Prostate gland (tissue), 2 donors: ENCODE measurements at regions not wholly inside any gene's neighbourhood (a gene's known extent, or its start where the extent isn't known, plus 50 kb on each side); places are given as distances from the start of the nearest gene placed in this dataset.

Source experiments
- CTCF ChIP-seq, 4 experiments: fragments of 200-600 bp in 2 of 4; fragments of 450-650 bp in 2 of 4; sonication (generic) in 2 of 4; IDR thresholded peaks; 1 replicate in 3 of 4; 2 replicates in 1 of 4; pipeline ENCODE4 v1.5.1; 2016 to 2019; ENCODE audit warnings: antibody characterized with exemption in 4 of 4, mild to moderate bottlenecking in 2 of 4, moderate library complexity in 2 of 4
- POLR2AphosphoS5 ChIP-seq: sonication (generic); formaldehyde crosslinking; IDR thresholded peaks from one replicate; pipeline ENCODE4 v1.6.1; 2017; ENCODE audit warnings: antibody characterized with exemption

- TF ChIP-seq POLR2AphosphoS5 (no peak), CTCF (IDR thresholded peaks at IDR 0.05) (no peak)
Measured at GRCh38 chr3:152780553-152780952, 54.4 kb upstream of the P2RY1 start.
